ENCODE measurements at regions not wholly inside any gene's neighbourhood (a gene's known extent, or its start where the extent isn't known, plus 50 kb on each side); places are given as distances from the start of the nearest gene placed in this dataset.

DNA sequence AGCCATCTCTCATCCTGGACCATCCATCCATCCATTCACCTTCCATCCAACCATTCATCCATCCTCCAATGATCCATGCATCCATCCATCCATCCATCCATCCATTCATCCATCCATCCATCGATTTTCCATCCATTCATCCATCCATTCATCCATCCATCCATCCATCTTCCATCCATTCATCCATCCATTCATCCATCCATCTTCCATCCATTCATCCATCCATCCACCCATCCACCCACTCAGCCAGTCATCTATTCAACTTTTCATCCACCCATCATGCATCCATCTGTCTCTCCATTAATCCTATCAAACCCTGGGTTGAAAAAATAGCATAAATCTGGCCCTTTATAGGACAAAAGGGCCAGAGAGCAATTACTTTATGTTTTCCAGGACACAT is 158.3 kb upstream of the WSCD1 start:
- no peak for TF ChIP-seq CTCF (conservative IDR thresholded peaks at IDR 0.05; ENCODE audit: low read depth, low read length)
- H3K4me3 ChIP-seq (ENCODE audit: low read depth, low read length): no peak overlapping the region
- DNase-seq (ENCODE audit: low read depth): no peak

DNA sequence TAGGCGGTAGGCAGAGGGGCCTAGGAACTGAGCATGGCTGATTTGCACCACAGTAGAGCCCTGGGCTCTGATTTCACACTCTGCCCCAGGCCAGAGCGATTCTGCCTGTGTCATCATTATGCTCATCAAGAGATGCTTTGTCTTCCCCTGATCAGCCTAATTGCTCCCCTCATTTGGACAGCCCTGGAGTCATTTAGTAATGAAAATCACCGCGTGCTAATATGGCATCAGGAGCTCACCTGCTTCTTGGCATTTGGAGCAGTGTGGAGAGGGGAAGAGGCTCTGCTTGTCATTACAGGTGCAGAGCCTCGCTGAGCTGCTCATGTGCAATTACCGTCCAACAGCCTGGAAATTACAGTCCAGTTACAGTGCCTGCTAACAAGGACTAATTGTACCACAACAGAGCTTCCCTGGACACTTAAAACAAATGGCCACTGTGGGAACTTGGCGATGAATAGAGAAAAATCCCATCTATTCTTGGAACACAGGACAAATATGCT is 157.1 kb upstream of the WSCD1 start:
- no peak overlapping the region for H3K4me3 ChIP-seq (ENCODE audit: low read depth, low read length)
- TF ChIP-seq CTCF (conservative IDR thresholded peaks at IDR 0.05; ENCODE audit: low read depth, low read length): no peak
- no peak for DNase-seq (ENCODE audit: low read depth)

- DNase-seq (ENCODE audit: low read depth): no peak
- H3K4me3 ChIP-seq (ENCODE audit: low read depth, low read length): no peak overlapping the region
- TF ChIP-seq CTCF (conservative IDR thresholded peaks at IDR 0.05; ENCODE audit: low read depth, low read length): no peak
Measured at GRCh38 chr17:5913641-5914040, 156.5 kb upstream of the WSCD1 start.

- DNase-seq (ENCODE audit: low read depth): no peak
- no peak overlapping the region for H3K4me3 ChIP-seq (ENCODE audit: low read depth, low read length)
- no peak for TF ChIP-seq CTCF (conservative IDR thresholded peaks at IDR 0.05; ENCODE audit: low read depth, low read length)
Measured at GRCh38 chr17:5915337-5915736, 154.8 kb upstream of the WSCD1 start.

- H3K4me3 ChIP-seq (ENCODE audit: low read depth, low read length): no peak overlapping the region
- DNase-seq (ENCODE audit: low read depth): no peak
- TF ChIP-seq CTCF (conservative IDR thresholded peaks at IDR 0.05; ENCODE audit: low read depth, low read length): no peak
Measured at GRCh38 chr17:5919089-5919488, 151.1 kb upstream of the WSCD1 start.

DNA sequence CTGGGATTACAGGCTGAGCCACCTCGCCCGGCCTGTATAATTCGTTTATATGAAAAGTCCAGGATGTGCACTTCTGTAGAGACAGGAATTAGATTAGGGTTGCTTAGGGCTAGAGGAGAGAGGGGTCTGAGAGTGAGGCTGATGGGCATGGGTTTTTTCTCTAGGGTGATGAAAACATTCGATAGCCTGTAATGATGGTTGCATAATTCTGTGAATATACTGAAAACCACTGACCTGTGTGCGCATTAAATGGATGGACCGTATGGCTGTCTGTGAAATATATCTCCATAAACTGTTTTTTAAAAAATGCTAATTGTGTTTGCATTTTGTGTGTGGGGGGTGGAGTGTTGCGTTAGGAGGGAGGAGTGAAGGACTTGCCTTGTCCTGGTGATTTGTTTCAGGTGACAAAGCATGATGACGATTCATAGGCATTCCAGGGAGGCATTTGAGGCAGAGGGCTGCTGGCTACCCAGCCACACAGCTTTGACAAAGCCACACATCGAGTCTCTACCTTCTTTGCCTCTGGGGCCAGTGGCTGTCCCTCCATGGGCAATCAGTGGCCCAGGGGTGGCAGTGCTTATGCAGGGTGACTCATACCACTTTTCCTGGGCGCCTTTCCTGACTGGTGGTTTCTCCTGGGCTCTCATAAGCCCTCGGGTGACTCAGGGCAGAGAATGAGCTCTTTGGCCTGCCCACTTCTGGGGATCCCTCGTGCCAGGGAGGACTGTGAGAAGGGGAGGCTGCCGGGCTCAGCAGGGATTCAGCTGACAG is 148.5 kb upstream of the WSCD1 start:
- peak; percentile 12 for DNase-seq (ENCODE audit: low read depth)
- H3K4me3 ChIP-seq (ENCODE audit: low read depth, low read length): no peak overlapping the region
- no peak for TF ChIP-seq CTCF (conservative IDR thresholded peaks at IDR 0.05; ENCODE audit: low read depth, low read length)

GRCh38 chr17:5922476-5922875 is 147.7 kb upstream of the WSCD1 start:
- no peak for TF ChIP-seq CTCF (conservative IDR thresholded peaks at IDR 0.05; ENCODE audit: low read depth, low read length)
- H3K4me3 ChIP-seq (ENCODE audit: low read depth, low read length): no peak overlapping the region
- no peak for DNase-seq (ENCODE audit: low read depth)

Measured in epithelial cell of proximal tubule (primary cell).